Kidney epithelial cell (primary cell): ENCODE measurements at regions not wholly inside any gene's neighbourhood (a gene's known extent, or its start where the extent isn't known, plus 50 kb on each side); places are given as distances from the start of the nearest gene placed in this dataset.
A peak's percentile ranks its signal among the peaks of the same experiment; 100 is the strongest.

Experiments
- DNase-seq: peaks from one replicate; pipeline ENCODE4 v3.0.0-alpha.2; 2010; ENCODE audit warnings: low read depth
- H3K27me3 ChIP-seq: 2 replicates; pipeline ENCODE4 v1.6.0; 2011; ENCODE audit warnings: low read length; ENCODE audit not compliant: control insufficient read depth, insufficient read depth
- H3K36me3 ChIP-seq: 2 replicates; pipeline ENCODE4 v1.5.1; 2011; ENCODE audit warnings: low read length; ENCODE audit not compliant: control insufficient read depth, insufficient read depth
- H3K4me3 ChIP-seq: 2 replicates; pipeline ENCODE4 v1.5.1; 2011; ENCODE audit warnings: low read depth, mild to moderate bottlenecking, control low read depth, low read length
- TF ChIP-seq, protein P1 (sequence below): IDR thresholded peaks from 2 replicates; pipeline ENCODE4 v1.5.1; 2011; ENCODE audit warnings: mild to moderate bottlenecking, moderate library complexity, low read length, control low read depth, inconsistent platforms; ENCODE audit not compliant: insufficient read depth, poor library complexity, severe bottlenecking

- Histone ChIP-seq H3K4me3 (no peak overlapping the region), H3K36me3 (no peaks in the 10 kb centered on the region), H3K27me3 (no peaks in the 10 kb centered on the region)
- peak; percentile 94 for DNase-seq
- TF ChIP-seq, protein P1, sequence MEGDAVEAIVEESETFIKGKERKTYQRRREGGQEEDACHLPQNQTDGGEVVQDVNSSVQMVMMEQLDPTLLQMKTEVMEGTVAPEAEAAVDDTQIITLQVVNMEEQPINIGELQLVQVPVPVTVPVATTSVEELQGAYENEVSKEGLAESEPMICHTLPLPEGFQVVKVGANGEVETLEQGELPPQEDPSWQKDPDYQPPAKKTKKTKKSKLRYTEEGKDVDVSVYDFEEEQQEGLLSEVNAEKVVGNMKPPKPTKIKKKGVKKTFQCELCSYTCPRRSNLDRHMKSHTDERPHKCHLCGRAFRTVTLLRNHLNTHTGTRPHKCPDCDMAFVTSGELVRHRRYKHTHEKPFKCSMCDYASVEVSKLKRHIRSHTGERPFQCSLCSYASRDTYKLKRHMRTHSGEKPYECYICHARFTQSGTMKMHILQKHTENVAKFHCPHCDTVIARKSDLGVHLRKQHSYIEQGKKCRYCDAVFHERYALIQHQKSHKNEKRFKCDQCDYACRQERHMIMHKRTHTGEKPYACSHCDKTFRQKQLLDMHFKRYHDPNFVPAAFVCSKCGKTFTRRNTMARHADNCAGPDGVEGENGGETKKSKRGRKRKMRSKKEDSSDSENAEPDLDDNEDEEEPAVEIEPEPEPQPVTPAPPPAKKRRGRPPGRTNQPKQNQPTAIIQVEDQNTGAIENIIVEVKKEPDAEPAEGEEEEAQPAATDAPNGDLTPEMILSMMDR, result no peak
These were observed 54.9 kb upstream of the BZW1 start for GRCh38 chr2:200756618-200757321.

DNA sequence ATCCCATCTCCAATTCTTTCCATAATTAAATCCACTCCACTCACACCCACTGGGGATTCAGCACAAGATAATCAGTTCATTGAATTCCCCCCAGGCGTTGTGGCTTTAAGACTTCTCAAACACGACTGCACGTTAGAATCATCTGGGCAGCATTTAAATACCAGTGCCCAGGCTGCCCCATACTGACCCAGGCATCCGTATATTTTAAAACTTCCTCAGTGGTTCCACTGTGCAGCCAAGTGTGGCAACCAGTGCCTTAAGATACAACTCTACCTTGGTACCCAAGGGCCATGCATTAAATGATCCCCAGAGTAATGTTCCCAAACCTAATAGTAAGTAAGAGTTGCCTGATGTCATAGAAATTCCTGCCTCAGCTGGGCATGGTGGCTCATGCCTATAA, 54.3 kb upstream of the BZW1 start:
- no peak overlapping the region for H3K4me3 ChIP-seq
- TF ChIP-seq, protein P1, result no peak
- H3K27me3 ChIP-seq, result no peaks in the 10 kb centered on the region
- no peak for DNase-seq
- no peaks in the 10 kb centered on the region for H3K36me3 ChIP-seq

DNA sequence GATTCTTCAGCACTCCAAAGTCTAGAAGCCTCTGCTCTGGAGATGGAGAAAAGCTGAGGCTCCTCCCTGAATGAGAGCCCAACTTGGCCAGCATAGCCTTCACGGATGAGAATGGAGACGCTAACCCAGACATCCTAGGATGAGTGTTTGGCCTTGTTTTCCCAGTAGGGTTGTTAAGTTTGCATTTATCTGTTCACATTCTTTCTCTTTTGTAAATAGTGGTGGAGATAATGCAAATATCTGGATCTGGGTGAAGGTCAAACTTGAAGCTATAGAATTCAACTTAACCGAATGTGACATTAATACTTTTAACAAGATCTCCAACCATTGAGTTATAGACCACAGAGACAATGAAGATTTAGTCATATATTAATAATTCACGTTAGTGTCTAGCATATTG, 53.4 kb upstream of the BZW1 start:
- H3K27me3 ChIP-seq, result no peaks in the 10 kb centered on the region
- no peaks in the 10 kb centered on the region for H3K36me3 ChIP-seq
- TF ChIP-seq, protein P1, result no peak
- DNase-seq, result no peak
- H3K4me3 ChIP-seq, result no peak overlapping the region

DNA sequence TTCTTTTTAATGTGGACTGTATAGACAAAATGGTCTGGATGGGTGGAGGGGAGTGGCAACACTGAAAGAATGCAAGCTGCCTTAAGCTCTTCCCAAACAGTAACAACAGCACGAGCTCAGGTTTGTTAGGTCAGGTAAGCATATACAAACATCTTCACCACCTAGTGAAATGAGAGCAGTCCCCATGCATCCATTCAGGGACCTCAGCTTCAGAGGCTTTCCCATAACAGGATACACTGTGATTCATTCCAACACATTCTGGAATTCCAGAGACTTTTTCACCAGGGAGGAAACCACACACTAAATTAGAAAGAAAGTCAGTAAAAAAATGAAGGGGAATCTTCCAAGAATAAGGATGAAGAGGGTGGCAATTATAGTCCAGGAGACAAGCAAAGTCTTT, 50.4 kb upstream of the BZW1 start:
- Histone ChIP-seq H3K4me3 (no peak overlapping the region), H3K27me3 (no peaks in the 10 kb centered on the region), H3K36me3 (no peaks in the 10 kb centered on the region)
- DNase-seq, result no peak
- TF ChIP-seq, protein P1, result no peak
